H9 (cell line): ENCODE measurements at regions not wholly inside any gene's neighbourhood (a gene's known extent, or its start where the extent isn't known, plus 50 kb on each side); places are given as distances from the start of the nearest gene placed in this dataset.

Experiments
- DNase-seq: peaks from one replicate; pipeline ENCODE4 v3.0.0-alpha.2; 2017
- H2AFZ ChIP-seq: one replicate; pipeline ENCODE4 v1.6.1; 2013; ENCODE audit warnings: mild to moderate bottlenecking, low read length, control low read depth, moderate library complexity
- H2AK5ac ChIP-seq: 2 replicates; pipeline ENCODE4 v1.6.1; 2013; ENCODE audit warnings: low read length, control low read depth, mixed read lengths; ENCODE audit not compliant: insufficient read length
- H2BK120ac ChIP-seq: one replicate; pipeline ENCODE4 v1.6.1; 2013; ENCODE audit warnings: low read depth, mild to moderate bottlenecking, low read length, control low read depth, inconsistent platforms; ENCODE audit not compliant: poor library complexity, severe bottlenecking
- H2BK12ac ChIP-seq: 2 replicates; pipeline ENCODE4 v1.6.1; 2013; ENCODE audit warnings: low read length, control low read depth, mixed read lengths, low read depth; ENCODE audit not compliant: insufficient read length
- H2BK15ac ChIP-seq: 2 replicates; pipeline ENCODE4 v1.6.1; 2013; ENCODE audit warnings: low read depth, low read length, control low read depth
- H2BK20ac ChIP-seq: one replicate; pipeline ENCODE4 v1.6.1; 2013; ENCODE audit warnings: low read depth, mild to moderate bottlenecking, low read length, control low read depth, inconsistent platforms; ENCODE audit not compliant: poor library complexity, severe bottlenecking
- H2BK5ac ChIP-seq: 2 replicates; pipeline ENCODE4 v1.6.1; 2013; ENCODE audit warnings: low read length, control low read depth, mixed read lengths; ENCODE audit not compliant: insufficient read length
- H3K14ac ChIP-seq: 2 replicates; pipeline ENCODE4 v1.6.1; 2013; ENCODE audit warnings: low read length, control low read depth; ENCODE audit not compliant: insufficient read depth
- H3K18ac ChIP-seq: 2 replicates; pipeline ENCODE4 v1.6.1; 2013; ENCODE audit warnings: low read depth, mild to moderate bottlenecking, mixed read lengths, low read length, control low read depth; ENCODE audit not compliant: insufficient read length
- H3K23ac ChIP-seq: 2 replicates; pipeline ENCODE4 v1.6.1; 2013; ENCODE audit warnings: low read length, control low read depth, mixed read lengths, low read depth; ENCODE audit not compliant: insufficient read length
- H3K23me2 ChIP-seq: 2 replicates; pipeline ENCODE4 v1.6.1; 2013; ENCODE audit warnings: low read depth, mild to moderate bottlenecking, mixed read lengths, low read length, control low read depth; ENCODE audit not compliant: insufficient read length, poor library complexity, severe bottlenecking
- H3K27ac ChIP-seq: 2 replicates; pipeline ENCODE4 v1.5.1; 2013; ENCODE audit warnings: low read length, control low read depth, mixed read lengths, low read depth; ENCODE audit not compliant: insufficient read length
- H3K27me3 ChIP-seq: 2 replicates; pipeline ENCODE4 v1.6.1; 2013; ENCODE audit warnings: low read length, control low read depth, inconsistent platforms; ENCODE audit not compliant: insufficient read depth
- H3K4ac ChIP-seq: 2 replicates; pipeline ENCODE4 v1.6.1; 2013; ENCODE audit warnings: low read depth, mild to moderate bottlenecking, control low read depth, inconsistent platforms, low read length, moderate library complexity
- H3K4me1 ChIP-seq: 2 replicates; pipeline ENCODE4 v1.6.1; 2013; ENCODE audit warnings: low read length, control low read depth, inconsistent platforms; ENCODE audit not compliant: insufficient read depth
- H3K4me2 ChIP-seq: 2 replicates; pipeline ENCODE4 v1.6.1; 2013; ENCODE audit warnings: low read length, control low read depth, mixed read lengths; ENCODE audit not compliant: insufficient read length, insufficient read depth
- H3K56ac ChIP-seq: 2 replicates; pipeline ENCODE4 v1.6.1; 2013; ENCODE audit warnings: low read depth, mild to moderate bottlenecking, mixed read lengths, low read length, control low read depth; ENCODE audit not compliant: insufficient read length
- H3K79me1 ChIP-seq: 2 replicates; pipeline ENCODE4 v1.6.1; 2013; ENCODE audit warnings: low read depth, mild to moderate bottlenecking, moderate library complexity, low read length, control low read depth, inconsistent platforms; ENCODE audit not compliant: insufficient read depth, poor library complexity, severe bottlenecking
- H3K79me2 ChIP-seq: 2 replicates; pipeline ENCODE4 v1.6.1; 2013; ENCODE audit warnings: low read length, control low read depth, inconsistent platforms; ENCODE audit not compliant: insufficient read depth
- H3K9ac ChIP-seq: 2 replicates; pipeline ENCODE4 v1.6.1; 2013; ENCODE audit warnings: low read length, control low read depth, mixed read lengths; ENCODE audit not compliant: insufficient read length; ENCODE audit errors: extremely low read depth
- H3K9me3 ChIP-seq: one replicate; pipeline ENCODE4 v1.6.1; 2013; ENCODE audit warnings: low read depth, low read length, inconsistent platforms; ENCODE audit not compliant: control insufficient read depth
- H3T11ph ChIP-seq: one replicate; pipeline ENCODE4 v1.6.1; 2013; ENCODE audit warnings: mild to moderate bottlenecking, low read length, control low read depth, inconsistent platforms
- H4K20me1 ChIP-seq: one replicate; pipeline ENCODE4 v1.6.1; 2013; ENCODE audit not compliant: control insufficient read depth, insufficient read length, insufficient read depth
- H4K5ac ChIP-seq: 2 replicates; pipeline ENCODE4 v1.6.1; 2013; ENCODE audit warnings: low read depth, mild to moderate bottlenecking, mixed read lengths, low read length, control low read depth; ENCODE audit not compliant: insufficient read length
- H4K8ac ChIP-seq: replicated peaks from 2 replicates; pipeline ENCODE4 v1.6.1; 2013; ENCODE audit warnings: low read length, control low read depth, mixed read lengths, low read depth; ENCODE audit not compliant: insufficient read length
- H4K91ac ChIP-seq: 2 replicates; pipeline ENCODE4 v1.6.1; 2013; ENCODE audit warnings: low read depth, mild to moderate bottlenecking, moderate library complexity, mixed read lengths, low read length, control low read depth; ENCODE audit not compliant: insufficient read length
- H3K27ac Mint-ChIP-seq, 3 experiments: 2 replicates in 2 of 3; 3 replicates in 1 of 3; pipeline ENCODE4 v1.8.0; 2020 to 2021; ENCODE audit warnings: mixed read lengths in 3 of 3, mild to moderate bottlenecking in 1 of 3, moderate library complexity in 1 of 3
- H3K27me3 Mint-ChIP-seq: 2 replicates; pipeline ENCODE4 v1.8.0; 2021; ENCODE audit warnings: low read depth, mild to moderate bottlenecking, moderate library complexity, mixed read lengths
- H3K36me3 Mint-ChIP-seq, 3 experiments: 2 replicates in 2 of 3; 3 replicates in 1 of 3; pipeline ENCODE4 v1.8.0; 2020 to 2021; ENCODE audit warnings: low read depth in 3 of 3, mixed read lengths in 3 of 3; ENCODE audit not compliant: insufficient read depth in 1 of 3
- H3K4me1 Mint-ChIP-seq, 2 experiments: 2 replicates each; pipeline ENCODE4 v1.8.0; 2020; ENCODE audit warnings: mixed read lengths in 2 of 2
- H3K4me3 Mint-ChIP-seq, 2 experiments: 2 replicates in 1 of 2; 3 replicates in 1 of 2; pipeline ENCODE4 v1.8.0; 2020 to 2021; ENCODE audit warnings: mild to moderate bottlenecking in 2 of 2, mixed read lengths in 2 of 2, moderate library complexity in 1 of 2
- H3K9me3 Mint-ChIP-seq, 2 experiments: 2 replicates in 1 of 2; 3 replicates in 1 of 2; pipeline ENCODE4 v1.8.0; 2020; ENCODE audit warnings: mild to moderate bottlenecking in 2 of 2, mixed read lengths in 2 of 2, moderate library complexity in 1 of 2
- WGBS: extraction: QIAGEN DNeasy Blood & Tissue Kit; methylation state at CpG from one replicate; pipeline ENCODE4 v1.1.7; 2013; ENCODE audit warnings: missing lambda C conversion rate, low lambda C conversion rate, mixed read lengths; ENCODE audit not compliant: insufficient read length; ENCODE audit errors: extremely low coverage; 5-methylcytosine and 5-hydroxymethylcytosine counted together
- TF ChIP-seq, protein P1 (sequence below): fragments of 200-600 bp; sonication (generic); conservative IDR thresholded peaks from 3 replicates; pipeline ENCODE4 v1.8.0; 2021; ENCODE audit warnings: antibody characterized with exemption, mild to moderate bottlenecking

DNA sequence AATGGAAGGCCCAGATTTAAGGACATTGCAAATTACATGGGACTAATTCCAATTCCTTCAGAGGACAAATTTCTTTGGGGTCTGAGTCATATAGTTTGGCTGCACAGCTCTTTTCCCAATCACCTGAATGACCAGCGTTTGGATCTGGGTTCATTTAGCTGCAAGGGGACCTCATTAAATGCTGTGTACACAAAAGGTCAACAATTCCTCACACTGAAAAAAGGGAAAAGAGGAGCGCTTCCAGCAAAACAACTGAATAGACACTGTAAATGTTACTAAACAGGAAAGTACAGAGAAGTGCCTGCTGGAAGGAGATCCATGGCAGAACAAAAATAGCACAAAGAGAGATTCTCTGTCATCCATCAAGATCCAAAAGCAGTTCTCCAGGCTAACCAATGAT is 356.0 kb upstream of the LMCD1 start:
- no CpG with 5 or more reads among the region's 2 CpGs for WGBS
- Histone ChIP-seq H3K27me3 (no peaks in the 10 kb centered on the region), H3K4me2 (no peak overlapping the region), H3K23me2 (no peaks in the 10 kb centered on the region), H3K56ac (no peak overlapping the region), H3K18ac (no peak overlapping the region), H3K79me2 (no peaks in the 10 kb centered on the region), H4K8ac (no peak overlapping the region), H3K14ac (no peak overlapping the region), H2BK120ac (no peak overlapping the region), H4K91ac (no peak overlapping the region), H2BK5ac (no peak overlapping the region), H3K4ac (no peak overlapping the region), H3K79me1 (no peaks in the 10 kb centered on the region), H2BK12ac (no peak overlapping the region), H3K9ac (no peak overlapping the region), H3T11ph (no peak overlapping the region), H4K20me1 (no peaks in the 10 kb centered on the region), H3K27ac (no peak overlapping the region), H2AFZ (no peak overlapping the region), H3K4me1 (no peaks in the 10 kb centered on the region), H4K5ac (no peak overlapping the region), H2BK15ac (no peak overlapping the region), H2AK5ac (no peak overlapping the region), H2BK20ac (no peak overlapping the region), H3K9me3 (no peaks in the 10 kb centered on the region), H3K23ac (no peak overlapping the region)
- Mint-ChIP-seq H3K9me3 (peaks cover 0 to 7% of the 10 kb centered on the region in 2 experiments; a peak in 1 of 5 replicates), H3K36me3 (peaks cover 0 to 10% (median 0%) of the 10 kb centered on the region in 3 experiments; a peak in 3 of 7 replicates), H3K4me1 (no peaks in the 10 kb centered on the region), H3K4me3 (no peak overlapping the region), H3K27ac (no peak overlapping the region), H3K27me3 (no peaks in the 10 kb centered on the region; the same call in 1 of the 2 replicates)
- no peak for DNase-seq
- TF ChIP-seq, protein P1, sequence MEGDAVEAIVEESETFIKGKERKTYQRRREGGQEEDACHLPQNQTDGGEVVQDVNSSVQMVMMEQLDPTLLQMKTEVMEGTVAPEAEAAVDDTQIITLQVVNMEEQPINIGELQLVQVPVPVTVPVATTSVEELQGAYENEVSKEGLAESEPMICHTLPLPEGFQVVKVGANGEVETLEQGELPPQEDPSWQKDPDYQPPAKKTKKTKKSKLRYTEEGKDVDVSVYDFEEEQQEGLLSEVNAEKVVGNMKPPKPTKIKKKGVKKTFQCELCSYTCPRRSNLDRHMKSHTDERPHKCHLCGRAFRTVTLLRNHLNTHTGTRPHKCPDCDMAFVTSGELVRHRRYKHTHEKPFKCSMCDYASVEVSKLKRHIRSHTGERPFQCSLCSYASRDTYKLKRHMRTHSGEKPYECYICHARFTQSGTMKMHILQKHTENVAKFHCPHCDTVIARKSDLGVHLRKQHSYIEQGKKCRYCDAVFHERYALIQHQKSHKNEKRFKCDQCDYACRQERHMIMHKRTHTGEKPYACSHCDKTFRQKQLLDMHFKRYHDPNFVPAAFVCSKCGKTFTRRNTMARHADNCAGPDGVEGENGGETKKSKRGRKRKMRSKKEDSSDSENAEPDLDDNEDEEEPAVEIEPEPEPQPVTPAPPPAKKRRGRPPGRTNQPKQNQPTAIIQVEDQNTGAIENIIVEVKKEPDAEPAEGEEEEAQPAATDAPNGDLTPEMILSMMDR = no peak
